ENCODE measurements at regions not wholly inside any gene's neighbourhood (a gene's known extent, or its start where the extent isn't known, plus 50 kb on each side); places are given as distances from the start of the nearest gene placed in this dataset.

DNA sequence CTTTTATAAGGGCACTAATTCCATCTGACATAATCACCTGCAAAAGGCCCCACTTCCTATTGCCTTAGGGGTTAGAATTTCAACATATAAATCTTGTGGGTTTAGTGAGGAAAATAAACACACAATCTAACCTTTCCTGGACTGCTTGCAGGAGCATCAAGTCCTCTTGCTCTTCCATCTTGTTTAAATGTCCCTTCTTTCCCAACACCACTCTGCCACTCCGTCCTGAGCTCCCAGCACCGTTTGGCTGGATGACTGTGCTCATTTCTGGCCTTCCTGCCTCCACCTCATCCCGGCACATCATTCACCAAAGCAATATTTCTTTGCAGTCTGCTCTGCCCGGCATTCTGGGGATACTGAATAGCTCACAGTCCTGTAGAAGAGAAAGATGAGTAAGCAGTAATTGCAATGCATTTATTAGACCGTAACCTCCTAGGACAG lies 247.8 kb downstream of the BCL2 start:
- H3K9me3 ChIP-seq = no peaks in the 10 kb centered on the region
- TF ChIP-seq, protein P1, sequence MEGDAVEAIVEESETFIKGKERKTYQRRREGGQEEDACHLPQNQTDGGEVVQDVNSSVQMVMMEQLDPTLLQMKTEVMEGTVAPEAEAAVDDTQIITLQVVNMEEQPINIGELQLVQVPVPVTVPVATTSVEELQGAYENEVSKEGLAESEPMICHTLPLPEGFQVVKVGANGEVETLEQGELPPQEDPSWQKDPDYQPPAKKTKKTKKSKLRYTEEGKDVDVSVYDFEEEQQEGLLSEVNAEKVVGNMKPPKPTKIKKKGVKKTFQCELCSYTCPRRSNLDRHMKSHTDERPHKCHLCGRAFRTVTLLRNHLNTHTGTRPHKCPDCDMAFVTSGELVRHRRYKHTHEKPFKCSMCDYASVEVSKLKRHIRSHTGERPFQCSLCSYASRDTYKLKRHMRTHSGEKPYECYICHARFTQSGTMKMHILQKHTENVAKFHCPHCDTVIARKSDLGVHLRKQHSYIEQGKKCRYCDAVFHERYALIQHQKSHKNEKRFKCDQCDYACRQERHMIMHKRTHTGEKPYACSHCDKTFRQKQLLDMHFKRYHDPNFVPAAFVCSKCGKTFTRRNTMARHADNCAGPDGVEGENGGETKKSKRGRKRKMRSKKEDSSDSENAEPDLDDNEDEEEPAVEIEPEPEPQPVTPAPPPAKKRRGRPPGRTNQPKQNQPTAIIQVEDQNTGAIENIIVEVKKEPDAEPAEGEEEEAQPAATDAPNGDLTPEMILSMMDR (IDR thresholded peaks at IDR 0.05) = no peak
- intact Hi-C loops (cut with DNase I, micrococcal nuclease) = no loop called here
- no peaks in the 10 kb centered on the region for H3K36me3 ChIP-seq (ENCODE audit: low read depth)
- DNase-seq (no peak), ATAC-seq (no peak)
- no peak overlapping the region for H3K4me3 ChIP-seq
- H3K4me1 ChIP-seq (ENCODE audit: low read depth) = peaks cover 4% of the 10 kb centered on the region

GRCh38 chr18:63070767-63071502 lies 248.6 kb downstream of the BCL2 start:
- ATAC-seq = peak; percentile 31
- TF ChIP-seq, protein P1 (IDR thresholded peaks at IDR 0.05) = no peak

DNA sequence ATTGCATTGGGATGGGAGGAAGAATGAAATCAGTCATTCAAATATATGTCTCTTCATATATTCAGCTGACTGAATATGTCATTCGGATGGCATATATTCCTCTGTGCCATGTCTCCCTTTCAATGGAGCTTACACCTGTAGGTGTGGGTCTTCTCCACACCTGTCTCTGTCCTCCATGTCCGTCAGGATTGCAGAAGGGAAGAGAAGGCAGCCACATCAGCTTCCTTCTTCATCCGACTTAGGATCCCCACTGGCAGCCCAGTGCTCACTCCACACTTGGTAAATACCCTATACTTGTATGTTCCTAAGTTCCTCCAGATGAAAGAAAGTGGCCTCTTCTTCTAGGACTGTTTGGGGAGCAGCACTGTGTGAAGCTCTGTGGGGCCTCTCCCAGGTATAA lies 250.1 kb downstream of the BCL2 start:
- TF ChIP-seq, protein P1 (IDR thresholded peaks at IDR 0.05) = no peak
- Histone ChIP-seq H3K9me3 (no peaks in the 10 kb centered on the region), H3K4me3 (no peak overlapping the region), H3K36me3 (ENCODE audit: low read depth) (no peaks in the 10 kb centered on the region), H3K4me1 (ENCODE audit: low read depth) (no peaks in the 10 kb centered on the region)
- intact Hi-C loops (cut with DNase I, micrococcal nuclease) = no loop called here
- DNase-seq = no peak
- no peak for ATAC-seq

More at GRCh38 chr18:63070767-63071502, 248.6 kb downstream of the BCL2 start:
- H3K36me3 ChIP-seq (ENCODE audit: low read depth) = no peaks in the 10 kb centered on the region
- no peak overlapping the region for H3K4me3 ChIP-seq
- peaks cover 4% of the 10 kb centered on the region for H3K4me1 ChIP-seq (ENCODE audit: low read depth)
- intact Hi-C loops (cut with DNase I, micrococcal nuclease) = no loop called here
- DNase-seq = no peak
- H3K9me3 ChIP-seq = no peaks in the 10 kb centered on the region

DNA sequence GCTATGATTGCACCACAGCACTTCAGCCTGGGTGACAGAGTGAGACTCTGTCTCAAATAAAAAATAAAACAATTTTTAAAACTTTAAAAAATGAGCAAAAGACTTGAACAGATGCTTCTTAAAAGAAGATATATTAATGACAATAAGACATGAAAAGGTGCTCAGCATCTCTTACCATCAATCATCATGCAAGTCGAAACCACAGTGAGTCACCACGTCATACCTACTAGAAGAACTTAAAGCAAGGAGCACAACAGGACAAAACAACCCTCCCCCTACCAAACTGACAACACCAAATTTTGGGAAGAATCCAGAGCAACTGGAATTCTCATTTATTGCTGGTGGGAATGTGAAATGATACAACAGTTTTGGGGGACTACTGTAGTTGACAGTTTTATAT lies 251.6 kb downstream of the BCL2 start:
- no peak for ATAC-seq
- no peaks in the 10 kb centered on the region for H3K9me3 ChIP-seq
- TF ChIP-seq, protein P1 (IDR thresholded peaks at IDR 0.05) = no peak
- no peaks in the 10 kb centered on the region for H3K36me3 ChIP-seq (ENCODE audit: low read depth)
- no peaks in the 10 kb centered on the region for H3K4me1 ChIP-seq (ENCODE audit: low read depth)
- no peak for DNase-seq
- intact Hi-C loops (cut with DNase I, micrococcal nuclease) = no loop called here
- H3K4me3 ChIP-seq = no peak overlapping the region

DNA sequence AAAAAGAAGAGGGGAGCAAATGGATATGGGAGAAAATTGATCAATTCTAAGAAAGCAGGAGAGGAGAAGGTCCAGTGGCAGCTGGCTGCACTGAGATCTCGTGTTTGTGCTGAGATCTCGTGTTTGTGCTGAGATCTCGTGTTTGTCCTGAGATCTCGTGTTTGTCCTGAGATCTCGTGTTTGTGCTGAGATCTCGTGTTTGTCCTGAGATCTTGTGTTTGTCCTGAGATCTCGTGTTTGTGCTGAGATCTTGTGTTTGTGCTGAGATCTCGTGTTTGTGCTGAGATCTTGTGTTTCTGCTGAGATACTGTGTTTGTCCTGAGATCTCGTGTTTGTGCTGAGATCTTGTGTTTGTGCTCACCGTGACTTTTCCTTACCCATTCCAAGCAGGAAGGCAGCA lies 254.4 kb downstream of the BCL2 start:
- no peak for DNase-seq
- no peak for ATAC-seq
- Histone ChIP-seq H3K4me1 (ENCODE audit: low read depth) (no peaks in the 10 kb centered on the region), H3K4me3 (no peak overlapping the region), H3K9me3 (no peaks in the 10 kb centered on the region), H3K36me3 (ENCODE audit: low read depth) (no peaks in the 10 kb centered on the region)
- intact Hi-C loops (cut with DNase I, micrococcal nuclease) = no loop called here
- TF ChIP-seq, protein P1 (IDR thresholded peaks at IDR 0.05) = no peak

All from mucosa of descending colon (tissue), 3 donors.